ENCODE measurements at regions not wholly inside any gene's neighbourhood (a gene's known extent, or its start where the extent isn't known, plus 50 kb on each side); places are given as distances from the start of the nearest gene placed in this dataset.

- Histone ChIP-seq H3K36me3 (no peaks in the 10 kb centered on the region), H3K4me1 (peaks cover 0 to 17% (median 4%) of the 10 kb centered on the region in 3 donors), H3K27ac (no peak overlapping the region), H3K9me3 (no peaks in the 10 kb centered on the region), H3K4me3 (no peak overlapping the region), H3K27me3 (no peaks in the 10 kb centered on the region)
- ATAC-seq = no peak
- TF ChIP-seq POLR2AphosphoS5 (IDR thresholded peaks at IDR 0.05) (no peak), POLR2A (IDR thresholded peaks at IDR 0.05) (no peak), CTCF (IDR thresholded peaks at IDR 0.05) (no peak), EP300 (IDR thresholded peaks at IDR 0.05) (no peak)
- WGBS, 2 donors (ENCODE audit: low coverage in 1 of 2) = 70 to 80% methylated on average over 1 of the region's 1 CpG
Measured at GRCh38 chr4:107117726-107118125, 81.6 kb upstream of the DKK2 start.

- no peak overlapping the region for H3K27ac ChIP-seq
- 86% methylated on average over 5 of the region's 5 CpGs for WGBS, 2 donors (ENCODE audit: low coverage in 1 of 2)
- TF ChIP-seq CTCF (IDR thresholded peaks at IDR 0.05) = no peak
- no peak for TF ChIP-seq EP300 (IDR thresholded peaks at IDR 0.05)
- no peak for TF ChIP-seq POLR2AphosphoS5 (IDR thresholded peaks at IDR 0.05)
- no peak for TF ChIP-seq POLR2A (IDR thresholded peaks at IDR 0.05)
- ATAC-seq = no peak
- H3K4me3 ChIP-seq = no peak overlapping the region
- H3K9me3 ChIP-seq = no peaks in the 10 kb centered on the region
- H3K4me1 ChIP-seq = peaks cover 0 to 6% (median 0%) of the 10 kb centered on the region in 3 donors
- H3K36me3 ChIP-seq = no peaks in the 10 kb centered on the region
- no peaks in the 10 kb centered on the region for H3K27me3 ChIP-seq
Measured at GRCh38 chr4:107115185-107115847, 79.2 kb upstream of the DKK2 start.

GRCh38 chr4:107114059-107114458 lies 77.9 kb upstream of the DKK2 start:
- ATAC-seq = no peak
- 78 to 91% methylated on average over 2 of the region's 2 CpGs for WGBS, 2 donors (ENCODE audit: low coverage in 1 of 2)

GRCh38 chr4:107098401-107098800 lies 62.3 kb upstream of the DKK2 start:
- TF ChIP-seq EP300 (IDR thresholded peaks at IDR 0.05) = no peak
- TF ChIP-seq CTCF (IDR thresholded peaks at IDR 0.05) = no peak
- no peak for TF ChIP-seq POLR2A (IDR thresholded peaks at IDR 0.05)
- TF ChIP-seq POLR2AphosphoS5 (IDR thresholded peaks at IDR 0.05) = no peak
- Histone ChIP-seq H3K4me1 (no peaks in the 10 kb centered on the region), H3K27me3 (no peaks in the 10 kb centered on the region), H3K27ac (no peak overlapping the region), H3K9me3 (no peaks in the 10 kb centered on the region), H3K36me3 (no peaks in the 10 kb centered on the region), H3K4me3 (no peak overlapping the region)
- ATAC-seq = no peak
- 67 to 76% methylated on average over 1 to 2 of the region's 2 CpGs for WGBS, 2 donors (ENCODE audit: low coverage in 1 of 2)

More at GRCh38 chr4:107114059-107114458, 77.9 kb upstream of the DKK2 start:
- H3K9me3 ChIP-seq = no peaks in the 10 kb centered on the region
- no peaks in the 10 kb centered on the region for H3K36me3 ChIP-seq
- no peaks in the 10 kb centered on the region for H3K27me3 ChIP-seq
- H3K27ac ChIP-seq = no peak overlapping the region
- no peak overlapping the region for H3K4me3 ChIP-seq
- no peaks in the 10 kb centered on the region for H3K4me1 ChIP-seq
- TF ChIP-seq POLR2A (IDR thresholded peaks at IDR 0.05) = no peak
- no peak for TF ChIP-seq EP300 (IDR thresholded peaks at IDR 0.05)

- no peak for ATAC-seq
- H3K27me3 ChIP-seq = no peaks in the 10 kb centered on the region
- H3K27ac ChIP-seq = no peak overlapping the region
- no peak overlapping the region for H3K4me3 ChIP-seq
- 64 to 80% methylated on average over 1 to 3 of the region's 3 CpGs for WGBS, 2 donors (ENCODE audit: low coverage in 1 of 2)
- H3K36me3 ChIP-seq = no peaks in the 10 kb centered on the region
- H3K4me1 ChIP-seq = no peaks in the 10 kb centered on the region
- TF ChIP-seq POLR2A (IDR thresholded peaks at IDR 0.05) (no peak), EP300 (IDR thresholded peaks at IDR 0.05) (no peak), CTCF (IDR thresholded peaks at IDR 0.05) (no peak), POLR2AphosphoS5 (IDR thresholded peaks at IDR 0.05) (no peak)
- no peaks in the 10 kb centered on the region for H3K9me3 ChIP-seq
Measured at GRCh38 chr4:107094976-107095375, 58.9 kb upstream of the DKK2 start.
